ENCODE measurements at regions not wholly inside any gene's neighbourhood (a gene's known extent, or its start where the extent isn't known, plus 50 kb on each side); places are given as distances from the start of the nearest gene placed in this dataset.

- no peak for TF ChIP-seq TBP (IDR thresholded peaks at IDR 0.05; ENCODE audit: low read depth, low read length)
- TF ChIP-seq MAFK (IDR thresholded peaks at IDR 0.05; ENCODE audit: low read depth, low read length): peak; percentile 68
Observed at GRCh38 chr16:65817066-65817465, 549.4 kb upstream of the CDH5 start (continued).

Data from H1 (cell line).